NCI-H2227 treated with DMSO at 0.1 percent for 48 hours (cell line): ENCODE measurements at regions not wholly inside any gene's neighbourhood (a gene's known extent, or its start where the extent isn't known, plus 50 kb on each side); places are given as distances from the start of the nearest gene placed in this dataset.

ENCODE experiments used
- DNase-seq: peaks from one replicate; lab custom pipeline; 2025; lab: John Stamatoyannopoulos, UW

DNA sequence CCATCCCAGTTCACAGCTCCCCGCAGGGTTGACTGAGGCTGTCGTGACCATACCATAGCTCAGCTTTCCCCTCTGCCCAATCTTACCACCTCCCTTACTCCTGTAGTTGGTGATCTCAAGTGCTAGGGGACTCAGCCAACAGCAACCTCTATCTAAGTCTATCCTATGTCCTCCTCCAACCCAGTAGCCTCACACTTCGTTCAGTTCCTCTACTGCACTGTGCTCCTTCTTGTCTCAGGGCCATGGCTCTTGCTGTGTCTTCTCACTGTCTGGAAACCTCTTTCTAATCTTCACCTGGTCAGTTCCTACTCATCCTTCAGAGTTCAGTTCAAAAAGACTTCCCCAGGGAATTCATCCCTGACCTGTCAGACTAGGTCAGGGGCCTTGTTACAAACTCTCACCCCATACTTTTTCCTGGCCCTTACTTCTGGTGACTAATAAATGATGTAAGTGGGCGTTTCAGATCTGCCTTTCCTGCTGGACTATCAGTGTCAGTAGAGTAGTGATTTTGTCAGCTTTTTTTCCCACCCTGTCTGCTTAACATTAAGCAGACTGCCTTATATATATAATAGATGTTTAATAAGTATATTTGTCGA, 53.6 kb upstream of the NR3C1 start:
- DNase-seq = no peak

DNA sequence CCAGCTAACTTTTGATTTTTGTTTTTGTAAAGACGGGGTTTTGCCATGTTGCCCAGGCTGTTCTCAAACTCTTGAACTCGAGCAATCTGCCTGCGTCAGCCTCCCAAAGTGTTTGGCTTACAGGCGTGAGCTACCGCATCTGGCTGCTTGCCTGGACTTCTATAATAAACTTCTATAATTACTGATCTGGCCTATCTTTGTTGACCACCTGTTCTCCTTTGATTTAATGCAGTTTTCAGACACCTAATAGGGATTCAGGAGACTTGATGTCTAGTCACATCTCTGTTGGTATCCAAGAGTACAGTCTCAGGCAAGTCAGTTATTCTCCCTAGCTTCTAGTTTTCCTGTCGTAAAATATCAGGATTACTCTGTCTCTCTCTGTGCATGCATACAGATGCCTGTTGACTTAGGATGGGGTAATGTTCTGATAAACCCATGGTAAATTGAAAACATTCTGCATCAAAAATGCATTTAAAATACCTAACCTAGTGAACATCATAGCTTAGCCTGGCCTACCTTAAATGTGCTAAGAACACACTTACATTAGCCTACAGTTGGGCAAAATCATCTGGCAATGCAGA, 51.5 kb upstream of the NR3C1 start:
- no peak for DNase-seq

DNA sequence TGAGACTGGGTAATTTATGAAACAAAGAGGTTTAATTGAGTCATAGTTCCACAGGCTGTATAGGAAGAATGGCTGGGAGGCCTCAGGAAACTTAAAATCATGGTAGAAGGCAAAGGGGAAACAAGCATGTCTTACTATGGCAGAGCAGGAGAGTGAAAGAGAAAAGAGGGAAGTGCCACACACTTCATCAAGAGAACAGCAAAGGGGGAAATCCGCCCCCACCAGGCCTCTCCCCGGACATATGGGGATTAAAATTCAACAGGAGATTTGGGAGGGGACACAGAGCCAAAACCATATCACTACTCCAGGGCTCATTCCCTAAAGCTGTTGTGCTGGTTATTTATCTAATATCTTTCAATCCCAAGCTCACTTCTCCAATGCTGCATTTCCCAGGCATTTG, 50.2 kb upstream of the NR3C1 start:
- DNase-seq = no peak
